ENCODE measurements at regions not wholly inside any gene's neighbourhood (a gene's known extent, or its start where the extent isn't known, plus 50 kb on each side); places are given as distances from the start of the nearest gene placed in this dataset.
"Not testable (repeated sequence)": the region's sequence is repeated elsewhere in the genome, so short reads cannot be mapped to it uniquely, and the experiment has no call there.

DNA sequence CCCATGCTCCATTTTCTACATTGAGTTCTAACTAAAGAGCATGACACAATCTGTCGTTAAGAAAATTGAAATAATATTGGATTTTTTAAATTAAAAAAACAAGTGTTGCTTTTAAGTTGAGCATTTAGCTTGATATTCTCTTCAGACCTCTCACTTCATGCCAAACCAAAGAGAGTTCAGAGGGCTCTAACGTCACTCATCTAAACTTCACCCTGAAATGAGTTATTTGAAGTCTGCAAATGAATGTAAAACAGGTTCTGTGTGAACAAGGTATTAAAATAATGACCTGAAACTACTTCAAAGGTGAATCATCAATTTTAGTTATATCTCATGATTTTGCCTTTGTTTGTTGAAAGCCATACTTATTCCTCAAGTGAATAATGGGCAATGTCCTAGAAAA is 61.8 kb downstream of the MRPL57 start:
- DNase-seq = no peak
- TF ChIP-seq, protein P1, sequence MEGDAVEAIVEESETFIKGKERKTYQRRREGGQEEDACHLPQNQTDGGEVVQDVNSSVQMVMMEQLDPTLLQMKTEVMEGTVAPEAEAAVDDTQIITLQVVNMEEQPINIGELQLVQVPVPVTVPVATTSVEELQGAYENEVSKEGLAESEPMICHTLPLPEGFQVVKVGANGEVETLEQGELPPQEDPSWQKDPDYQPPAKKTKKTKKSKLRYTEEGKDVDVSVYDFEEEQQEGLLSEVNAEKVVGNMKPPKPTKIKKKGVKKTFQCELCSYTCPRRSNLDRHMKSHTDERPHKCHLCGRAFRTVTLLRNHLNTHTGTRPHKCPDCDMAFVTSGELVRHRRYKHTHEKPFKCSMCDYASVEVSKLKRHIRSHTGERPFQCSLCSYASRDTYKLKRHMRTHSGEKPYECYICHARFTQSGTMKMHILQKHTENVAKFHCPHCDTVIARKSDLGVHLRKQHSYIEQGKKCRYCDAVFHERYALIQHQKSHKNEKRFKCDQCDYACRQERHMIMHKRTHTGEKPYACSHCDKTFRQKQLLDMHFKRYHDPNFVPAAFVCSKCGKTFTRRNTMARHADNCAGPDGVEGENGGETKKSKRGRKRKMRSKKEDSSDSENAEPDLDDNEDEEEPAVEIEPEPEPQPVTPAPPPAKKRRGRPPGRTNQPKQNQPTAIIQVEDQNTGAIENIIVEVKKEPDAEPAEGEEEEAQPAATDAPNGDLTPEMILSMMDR (IDR thresholded peaks at IDR 0.05; ENCODE audit: low read depth, low read length) = no peak
- Histone ChIP-seq H3K27ac (no peak overlapping the region), H3K9me3 (ENCODE audit: severe bottlenecking) (no peaks in the 10 kb centered on the region), H3K36me3 (no peaks in the 10 kb centered on the region), H3K4me3 (ENCODE audit: low read depth, low read length) (no peak overlapping the region), H3K27me3 (ENCODE audit: insufficient read depth, low read depth, severe bottlenecking) (no peaks in the 10 kb centered on the region)

DNA sequence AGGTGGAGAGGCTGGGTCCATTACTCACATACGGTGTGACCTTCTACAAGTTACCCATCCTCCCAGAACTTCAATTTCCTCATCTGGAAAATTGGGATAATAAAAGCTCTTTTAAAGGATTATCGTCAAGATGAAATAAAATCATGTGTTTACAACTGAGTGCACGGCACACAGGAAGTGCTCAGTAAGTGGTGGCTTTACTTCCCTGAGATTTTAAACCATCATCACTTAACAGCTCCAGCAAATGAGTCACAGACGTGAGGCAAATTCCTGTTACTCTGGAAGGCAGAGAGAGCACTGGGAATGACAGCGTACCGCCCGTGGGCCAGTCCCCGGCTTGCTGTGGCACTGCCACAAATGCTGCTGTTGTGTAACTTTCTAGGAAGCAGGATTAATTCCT is 64.1 kb downstream of the MRPL57 start:
- DNase-seq = no peak

DNA sequence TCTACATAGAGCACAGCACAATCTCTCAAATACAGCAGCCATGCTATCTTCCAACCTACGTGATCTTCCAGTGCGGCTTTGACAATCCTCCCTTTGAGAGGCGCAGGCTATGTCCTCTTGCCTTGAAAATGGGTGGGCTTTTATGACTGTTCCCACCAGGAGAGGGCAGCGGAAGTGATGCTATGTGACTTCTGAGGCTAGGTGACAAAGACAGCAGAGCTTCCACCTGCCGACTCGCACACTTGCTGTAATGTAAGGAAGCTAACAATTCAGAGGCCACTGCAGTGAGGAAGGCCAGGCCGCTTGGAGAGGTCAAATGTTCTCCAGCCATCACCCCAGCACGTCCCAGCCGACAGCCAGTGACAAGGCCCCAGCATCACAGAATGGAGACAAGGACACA is 65.8 kb downstream of the MRPL57 start:
- H3K36me3 ChIP-seq = no peaks in the 10 kb centered on the region
- H3K4me3 ChIP-seq (ENCODE audit: low read depth, low read length) = no peak overlapping the region
- H3K27me3 ChIP-seq (ENCODE audit: insufficient read depth, low read depth, severe bottlenecking) = no peaks in the 10 kb centered on the region
- TF ChIP-seq, protein P1 (IDR thresholded peaks at IDR 0.05; ENCODE audit: low read depth, low read length) = peak; percentile 52
- no peak overlapping the region for H3K27ac ChIP-seq
- no peaks in the 10 kb centered on the region for H3K9me3 ChIP-seq (ENCODE audit: severe bottlenecking)
- peak; percentile 40 for DNase-seq

More for the DNA sequence above, 64.1 kb downstream of the MRPL57 start:
- H3K27me3 ChIP-seq (ENCODE audit: insufficient read depth, low read depth, severe bottlenecking) = no peaks in the 10 kb centered on the region
- TF ChIP-seq, protein P1 (IDR thresholded peaks at IDR 0.05; ENCODE audit: low read depth, low read length) = no peak
- H3K27ac ChIP-seq = no peak overlapping the region
- no peaks in the 10 kb centered on the region for H3K36me3 ChIP-seq
- H3K4me3 ChIP-seq (ENCODE audit: low read depth, low read length) = peak overlapping the region; percentile 22
- no peaks in the 10 kb centered on the region for H3K9me3 ChIP-seq (ENCODE audit: severe bottlenecking)

DNA sequence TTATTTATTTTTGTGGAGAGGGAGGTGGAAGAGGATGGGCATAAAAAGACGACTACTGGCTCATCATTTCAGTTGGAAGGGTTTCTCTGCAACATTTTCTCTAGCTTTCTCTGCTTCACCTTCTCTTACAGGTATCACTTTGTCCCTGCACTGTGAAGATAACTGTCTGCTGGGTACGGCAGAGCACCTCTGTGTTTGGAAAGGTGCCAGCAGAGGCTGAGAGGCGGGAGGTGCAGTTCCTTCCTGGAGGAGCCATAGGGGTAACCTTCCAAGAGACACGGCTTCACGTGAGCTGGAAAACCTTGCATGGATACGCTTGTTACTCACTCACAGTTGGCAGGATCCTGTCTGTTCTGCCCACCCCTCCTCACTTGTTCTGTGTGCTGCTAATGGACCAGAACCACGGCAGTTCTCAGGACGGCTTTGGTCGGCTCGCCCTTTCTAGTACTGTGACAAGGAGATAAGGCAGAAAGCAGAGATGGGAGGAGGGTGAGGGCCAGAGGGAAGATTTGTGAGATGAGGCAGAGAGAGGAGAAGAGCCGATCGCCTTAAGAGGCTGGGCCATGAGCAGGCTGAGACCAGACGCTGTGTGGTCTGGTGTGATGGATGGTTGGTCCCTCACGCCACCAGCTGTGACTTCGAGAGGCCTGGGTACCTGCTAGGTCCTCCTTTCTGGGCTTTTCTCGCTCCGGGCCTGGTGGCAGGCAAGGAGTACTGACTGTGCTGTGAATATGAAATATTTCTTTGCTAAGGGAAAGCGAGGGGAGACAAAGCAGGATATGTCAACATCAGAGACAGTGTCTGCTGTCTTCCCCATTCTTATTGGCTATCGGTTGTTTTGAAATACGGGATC is 66.8 kb downstream of the MRPL57 start:
- Histone ChIP-seq H3K9me3 (ENCODE audit: severe bottlenecking) (no peaks in the 10 kb centered on the region), H3K27ac (no peak overlapping the region), H3K4me3 (ENCODE audit: low read depth, low read length) (no peak overlapping the region), H3K27me3 (ENCODE audit: insufficient read depth, low read depth, severe bottlenecking) (no peaks in the 10 kb centered on the region), H3K36me3 (no peaks in the 10 kb centered on the region)
- DNase-seq = no peak
- TF ChIP-seq, protein P1 (IDR thresholded peaks at IDR 0.05; ENCODE audit: low read depth, low read length) = no peak

DNA sequence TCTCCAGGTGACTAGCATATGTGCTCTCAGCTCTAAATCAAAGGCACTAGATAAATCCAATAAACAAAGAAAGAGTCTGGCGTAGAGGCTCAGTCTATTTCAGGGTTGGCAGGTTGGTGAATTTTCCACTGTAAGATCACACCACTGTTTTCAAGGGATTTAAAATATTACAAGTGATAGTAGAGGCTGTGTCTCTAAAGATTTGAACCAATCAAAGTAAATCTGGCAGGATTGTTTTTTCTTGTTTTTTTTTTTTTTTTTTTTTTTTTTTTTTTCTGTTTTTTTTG is 67.4 kb downstream of the MRPL57 start:
- H3K9me3 ChIP-seq (ENCODE audit: severe bottlenecking); H3K27ac ChIP-seq; H3K36me3 ChIP-seq; DNase-seq; H3K27me3 ChIP-seq (ENCODE audit: insufficient read depth, low read depth, severe bottlenecking); H3K4me3 ChIP-seq (ENCODE audit: low read depth, low read length): not testable (repeated sequence)

DNA sequence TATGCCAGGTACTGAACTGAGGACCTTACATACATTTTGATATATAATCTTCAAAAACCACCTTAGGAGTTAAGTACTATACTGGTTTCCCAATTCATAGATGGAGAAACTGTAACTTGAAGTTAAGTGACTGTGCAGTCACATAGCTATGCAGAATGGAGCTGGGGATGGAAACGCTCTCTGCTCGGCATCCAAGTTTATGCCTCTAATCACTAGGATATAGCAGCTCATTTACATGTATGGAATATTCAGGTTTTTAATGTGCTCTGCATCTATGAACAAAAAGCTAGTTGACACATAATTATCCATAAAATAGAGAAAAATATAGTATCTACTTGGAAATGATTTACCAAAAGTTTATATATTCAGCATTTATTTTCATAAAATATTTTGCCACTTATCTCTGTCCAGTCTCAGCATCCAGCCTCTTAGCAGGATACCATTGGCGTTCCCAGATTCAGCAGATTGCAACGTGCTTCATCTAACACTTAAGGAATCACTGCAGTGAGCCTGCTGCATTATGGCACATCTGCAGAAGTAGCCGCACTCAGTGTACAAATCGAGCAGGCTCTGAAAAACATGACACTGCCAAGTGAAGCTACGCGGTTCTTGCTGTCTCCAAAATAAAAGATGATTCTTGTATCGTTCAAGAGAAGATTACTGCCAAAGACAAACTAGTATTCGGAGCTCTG is 70.4 kb downstream of the MRPL57 start:
- H3K27me3 ChIP-seq (ENCODE audit: insufficient read depth, low read depth, severe bottlenecking) = no peaks in the 10 kb centered on the region
- H3K9me3 ChIP-seq (ENCODE audit: severe bottlenecking) = no peaks in the 10 kb centered on the region
- no peak overlapping the region for H3K27ac ChIP-seq
- no peak overlapping the region for H3K4me3 ChIP-seq (ENCODE audit: low read depth, low read length)
- TF ChIP-seq, protein P1 (IDR thresholded peaks at IDR 0.05; ENCODE audit: low read depth, low read length) = no peak
- H3K36me3 ChIP-seq = no peaks in the 10 kb centered on the region
- DNase-seq = no peak

Measured in WERI-Rb-1 (cell line).